ENCODE measurements at regions not wholly inside any gene's neighbourhood (a gene's known extent, or its start where the extent isn't known, plus 50 kb on each side); places are given as distances from the start of the nearest gene placed in this dataset.

GRCh38 chr10:131746785-131747184 is 154.0 kb upstream of the PPP2R2D start:
- Histone ChIP-seq H3K27me3 (no peaks in the 10 kb centered on the region), H3K4me1 (ENCODE audit: insufficient read depth) (peaks cover 2% of the 10 kb centered on the region), H3K36me3 (no peaks in the 10 kb centered on the region), H3K4me3 (no peak overlapping the region), H3K9me3 (no peaks in the 10 kb centered on the region), H3K27ac (no peak overlapping the region)
- intact Hi-C loops (cut with DNase I): no loop called here
- DNase-seq: no peak
- 75 to 90% (median 87%) methylated on average over 1 of the region's 1 CpG for WGBS, 3 donors
- TF ChIP-seq POLR2A (IDR thresholded peaks at IDR 0.05) (no peak), EP300 (IDR thresholded peaks at IDR 0.05) (no peak)
- TF ChIP-seq, protein P1, sequence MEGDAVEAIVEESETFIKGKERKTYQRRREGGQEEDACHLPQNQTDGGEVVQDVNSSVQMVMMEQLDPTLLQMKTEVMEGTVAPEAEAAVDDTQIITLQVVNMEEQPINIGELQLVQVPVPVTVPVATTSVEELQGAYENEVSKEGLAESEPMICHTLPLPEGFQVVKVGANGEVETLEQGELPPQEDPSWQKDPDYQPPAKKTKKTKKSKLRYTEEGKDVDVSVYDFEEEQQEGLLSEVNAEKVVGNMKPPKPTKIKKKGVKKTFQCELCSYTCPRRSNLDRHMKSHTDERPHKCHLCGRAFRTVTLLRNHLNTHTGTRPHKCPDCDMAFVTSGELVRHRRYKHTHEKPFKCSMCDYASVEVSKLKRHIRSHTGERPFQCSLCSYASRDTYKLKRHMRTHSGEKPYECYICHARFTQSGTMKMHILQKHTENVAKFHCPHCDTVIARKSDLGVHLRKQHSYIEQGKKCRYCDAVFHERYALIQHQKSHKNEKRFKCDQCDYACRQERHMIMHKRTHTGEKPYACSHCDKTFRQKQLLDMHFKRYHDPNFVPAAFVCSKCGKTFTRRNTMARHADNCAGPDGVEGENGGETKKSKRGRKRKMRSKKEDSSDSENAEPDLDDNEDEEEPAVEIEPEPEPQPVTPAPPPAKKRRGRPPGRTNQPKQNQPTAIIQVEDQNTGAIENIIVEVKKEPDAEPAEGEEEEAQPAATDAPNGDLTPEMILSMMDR (IDR thresholded peaks at IDR 0.05): no peak

DNA sequence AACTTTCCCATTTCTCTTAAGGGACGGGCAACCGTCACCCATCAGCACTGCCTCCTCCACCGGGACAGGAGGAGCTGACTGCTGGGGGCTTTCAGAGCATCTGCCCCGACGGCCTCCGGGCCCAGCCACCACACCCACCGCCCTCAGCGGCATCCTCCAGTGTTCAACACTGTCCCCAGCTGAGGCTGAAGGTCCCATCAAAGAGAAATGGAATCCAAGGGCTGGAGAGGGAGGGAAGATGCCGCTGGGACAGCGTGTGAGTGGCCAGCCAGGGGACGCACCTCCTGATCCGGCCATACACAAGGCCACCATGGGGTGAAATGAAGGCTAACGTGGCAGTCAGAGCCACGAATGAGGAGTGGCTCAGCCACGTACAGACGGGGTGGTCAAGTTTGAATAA is 153.6 kb upstream of the PPP2R2D start:
- Histone ChIP-seq H3K27me3 (no peaks in the 10 kb centered on the region), H3K9me3 (no peaks in the 10 kb centered on the region), H3K4me3 (no peak overlapping the region), H3K4me1 (ENCODE audit: insufficient read depth) (peaks cover 2% of the 10 kb centered on the region), H3K27ac (no peak overlapping the region), H3K36me3 (no peaks in the 10 kb centered on the region)
- 87 to 93% (median 90%) methylated on average over 16 of the region's 16 CpGs for WGBS, 3 donors
- no peak for DNase-seq
- intact Hi-C loops (cut with DNase I): no loop called here
- TF ChIP-seq POLR2A (IDR thresholded peaks at IDR 0.05) (no peak), EP300 (IDR thresholded peaks at IDR 0.05) (no peak)
- TF ChIP-seq, protein P1 (IDR thresholded peaks at IDR 0.05): no peak

GRCh38 chr10:131747791-131748190 is 153.0 kb upstream of the PPP2R2D start:
- H3K4me1 ChIP-seq (ENCODE audit: insufficient read depth): peaks cover 2% of the 10 kb centered on the region
- TF ChIP-seq POLR2A (IDR thresholded peaks at IDR 0.05): no peak
- TF ChIP-seq, protein P1 (IDR thresholded peaks at IDR 0.05): no peak
- TF ChIP-seq EP300 (IDR thresholded peaks at IDR 0.05): no peak
- no peaks in the 10 kb centered on the region for H3K36me3 ChIP-seq
- no peak for DNase-seq
- intact Hi-C loops (cut with DNase I): no loop called here
- no peaks in the 10 kb centered on the region for H3K27me3 ChIP-seq
- 82 to 85% (median 84%) methylated on average over 11 of the region's 11 CpGs for WGBS, 3 donors
- no peak overlapping the region for H3K4me3 ChIP-seq
- H3K9me3 ChIP-seq: no peaks in the 10 kb centered on the region
- no peak overlapping the region for H3K27ac ChIP-seq

- H3K9me3 ChIP-seq: no peaks in the 10 kb centered on the region
- WGBS, 3 donors: 84 to 92% (median 88%) methylated on average over 8 to 9 of the region's 9 CpGs
- H3K27me3 ChIP-seq: no peaks in the 10 kb centered on the region
- no peaks in the 10 kb centered on the region for H3K36me3 ChIP-seq
- intact Hi-C loops (cut with DNase I): no loop called here
- TF ChIP-seq POLR2A (IDR thresholded peaks at IDR 0.05) (no peak), EP300 (IDR thresholded peaks at IDR 0.05) (no peak)
- TF ChIP-seq, protein P1 (IDR thresholded peaks at IDR 0.05): no peak
- H3K27ac ChIP-seq: no peak overlapping the region
- peaks cover 2% of the 10 kb centered on the region for H3K4me1 ChIP-seq (ENCODE audit: insufficient read depth)
- no peak for DNase-seq
- H3K4me3 ChIP-seq: no peak overlapping the region
Measured at GRCh38 chr10:131748191-131748590, 152.6 kb upstream of the PPP2R2D start.
